Activated T-helper 17 cell treated with anti-CD3 and anti-CD28 coated beads, Interleukin-2, amount 50 U/mL, for 72 hours (primary cell): ENCODE measurements at regions not wholly inside any gene's neighbourhood (a gene's known extent, or its start where the extent isn't known, plus 50 kb on each side); places are given as distances from the start of the nearest gene placed in this dataset.
"Not testable (repeated sequence)": the region's sequence is repeated elsewhere in the genome, so short reads cannot be mapped to it uniquely, and the experiment has no call there.

Experiments
- ATAC-seq: fragments of 150-1000 bp; cut with Tn5 transposase; replicated peaks from 2 replicates; pipeline ENCODE4 v1.10.0; 2021; ENCODE audit warnings: mild to moderate bottlenecking, moderate library complexity
- H3K27ac Mint-ChIP-seq: one replicate; pipeline ENCODE4 v1.8.0; 2022; ENCODE audit warnings: mixed read lengths
- H3K27me3 Mint-ChIP-seq: one replicate; pipeline ENCODE4 v1.8.0; 2022; ENCODE audit warnings: mixed read lengths
- H3K36me3 Mint-ChIP-seq: one replicate; pipeline ENCODE4 v1.8.0; 2022; ENCODE audit warnings: low read depth, mild to moderate bottlenecking, mixed read lengths
- H3K4me1 Mint-ChIP-seq: one replicate; pipeline ENCODE4 v1.8.0; 2022; ENCODE audit warnings: mixed read lengths
- H3K4me3 Mint-ChIP-seq: one replicate; pipeline ENCODE4 v1.8.0; 2022; ENCODE audit warnings: mild to moderate bottlenecking, mixed read lengths
- H3K9me3 Mint-ChIP-seq: one replicate; pipeline ENCODE4 v1.8.0; 2022; ENCODE audit warnings: mixed read lengths

GRCh38 chr16:10261526-10261925, 79.3 kb upstream of the GRIN2A start:
- H3K36me3 Mint-ChIP-seq, H3K4me3 Mint-ChIP-seq, H3K27me3 Mint-ChIP-seq, H3K9me3 Mint-ChIP-seq, ATAC-seq, H3K27ac Mint-ChIP-seq, H3K4me1 Mint-ChIP-seq: not testable (repeated sequence)

- H3K4me3 Mint-ChIP-seq, result no peak overlapping the region
- H3K27me3 Mint-ChIP-seq, result no peaks in the 10 kb centered on the region
- no peaks in the 10 kb centered on the region for H3K36me3 Mint-ChIP-seq
- peaks cover 5% of the 10 kb centered on the region for H3K4me1 Mint-ChIP-seq
- H3K9me3 Mint-ChIP-seq, result no peaks in the 10 kb centered on the region
- ATAC-seq, result no peak
- H3K27ac Mint-ChIP-seq, result no peak overlapping the region
These were observed 80.3 kb upstream of the GRIN2A start for GRCh38 chr16:10262377-10263132.

GRCh38 chr16:10265770-10266615, 83.8 kb upstream of the GRIN2A start:
- peaks cover 5% of the 10 kb centered on the region for H3K4me1 Mint-ChIP-seq
- no peak for ATAC-seq
- no peaks in the 10 kb centered on the region for H3K9me3 Mint-ChIP-seq
- H3K27me3 Mint-ChIP-seq, result no peaks in the 10 kb centered on the region
- no peaks in the 10 kb centered on the region for H3K36me3 Mint-ChIP-seq
- no peak overlapping the region for H3K27ac Mint-ChIP-seq
- H3K4me3 Mint-ChIP-seq, result no peak overlapping the region

- Mint-ChIP-seq H3K9me3 (no peaks in the 10 kb centered on the region), H3K27me3 (no peaks in the 10 kb centered on the region), H3K4me3 (peak overlapping the region; percentile 30), H3K27ac (peak overlapping the region; percentile 73), H3K36me3 (no peaks in the 10 kb centered on the region), H3K4me1 (peaks cover 5% of the 10 kb centered on the region)
- peak; percentile 100 for ATAC-seq
These were observed 84.6 kb upstream of the GRIN2A start for GRCh38 chr16:10266809-10267208.

- no peaks in the 10 kb centered on the region for H3K27me3 Mint-ChIP-seq
- ATAC-seq, result no peak
- H3K4me1 Mint-ChIP-seq, result peaks cover 5% of the 10 kb centered on the region
- no peaks in the 10 kb centered on the region for H3K9me3 Mint-ChIP-seq
- no peaks in the 10 kb centered on the region for H3K36me3 Mint-ChIP-seq
- H3K27ac Mint-ChIP-seq, result no peak overlapping the region
- no peak overlapping the region for H3K4me3 Mint-ChIP-seq
These were observed 87.4 kb upstream of the GRIN2A start for GRCh38 chr16:10269632-10270031.

GRCh38 chr16:10272250-10272854, 90.1 kb upstream of the GRIN2A start:
- H3K4me1 Mint-ChIP-seq, H3K36me3 Mint-ChIP-seq, H3K9me3 Mint-ChIP-seq, ATAC-seq, H3K4me3 Mint-ChIP-seq, H3K27me3 Mint-ChIP-seq, H3K27ac Mint-ChIP-seq: not testable (repeated sequence)

- peak overlapping the region; percentile 40 for H3K27ac Mint-ChIP-seq
- not testable (repeated sequence) for H3K36me3 Mint-ChIP-seq, H3K4me1 Mint-ChIP-seq, H3K4me3 Mint-ChIP-seq, H3K27me3 Mint-ChIP-seq
- peaks cover 11% of the 10 kb centered on the region for H3K9me3 Mint-ChIP-seq
- peak; percentile 64 for ATAC-seq
These were observed 93.2 kb upstream of the GRIN2A start for GRCh38 chr16:10275214-10275996.

GRCh38 chr16:10277597-10277996, 95.4 kb upstream of the GRIN2A start:
- Mint-ChIP-seq H3K27me3 (no peaks in the 10 kb centered on the region), H3K36me3 (no peaks in the 10 kb centered on the region), H3K27ac (no peak overlapping the region), H3K4me3 (no peak overlapping the region), H3K4me1 (peaks cover 8% of the 10 kb centered on the region), H3K9me3 (peaks cover 11% of the 10 kb centered on the region)
- no peak for ATAC-seq

GRCh38 chr16:10280262-10281170, 98.3 kb upstream of the GRIN2A start:
- Mint-ChIP-seq H3K27me3 (no peaks in the 10 kb centered on the region), H3K4me1 (peaks cover 7% of the 10 kb centered on the region), H3K27ac (no peak overlapping the region), H3K9me3 (peaks cover 11% of the 10 kb centered on the region), H3K36me3 (no peaks in the 10 kb centered on the region), H3K4me3 (no peak overlapping the region)
- no peak for ATAC-seq

- Mint-ChIP-seq H3K4me3 (no peak overlapping the region), H3K36me3 (no peaks in the 10 kb centered on the region), H3K27me3 (no peaks in the 10 kb centered on the region), H3K27ac (no peak overlapping the region), H3K9me3 (peaks cover 8% of the 10 kb centered on the region), H3K4me1 (no peaks in the 10 kb centered on the region)
- ATAC-seq, result no peak
These were observed 100.1 kb upstream of the GRIN2A start for GRCh38 chr16:10282367-10282766.

GRCh38 chr16:10283246-10283645, 101.0 kb upstream of the GRIN2A start:
- not testable (repeated sequence) for H3K27ac Mint-ChIP-seq, H3K4me1 Mint-ChIP-seq, H3K36me3 Mint-ChIP-seq, H3K4me3 Mint-ChIP-seq, H3K27me3 Mint-ChIP-seq, H3K9me3 Mint-ChIP-seq, ATAC-seq

- not testable (repeated sequence) for H3K27ac Mint-ChIP-seq, ATAC-seq, H3K4me1 Mint-ChIP-seq, H3K9me3 Mint-ChIP-seq, H3K4me3 Mint-ChIP-seq, H3K36me3 Mint-ChIP-seq
- peaks cover 16% of the 10 kb centered on the region for H3K27me3 Mint-ChIP-seq
These were observed 95.3 kb upstream of the ATF7IP2 start for GRCh38 chr16:10290467-10291105.

GRCh38 chr16:10292197-10292596, 93.7 kb upstream of the ATF7IP2 start:
- H3K4me3 Mint-ChIP-seq, H3K4me1 Mint-ChIP-seq, ATAC-seq, H3K9me3 Mint-ChIP-seq, H3K27ac Mint-ChIP-seq, H3K36me3 Mint-ChIP-seq: not testable (repeated sequence)
- H3K27me3 Mint-ChIP-seq, result peaks cover 16% of the 10 kb centered on the region
